Activated CD4-positive, alpha-beta T cell treated with anti-CD3 and anti-CD28 coated beads, Interleukin-2, Interleukin-4, amounts not matched to agents 100 ng/mL and 50 ng/mL, durations not matched to agents 16 hours and 8 hours (primary cell): ENCODE measurements at regions not wholly inside any gene's neighbourhood (a gene's known extent, or its start where the extent isn't known, plus 50 kb on each side); places are given as distances from the start of the nearest gene placed in this dataset.

Experiments used
- DNase-seq: peaks from one replicate; pipeline ENCODE4 v3.0.0-alpha.2; 2020; ENCODE audit warnings: low spot score

DNA sequence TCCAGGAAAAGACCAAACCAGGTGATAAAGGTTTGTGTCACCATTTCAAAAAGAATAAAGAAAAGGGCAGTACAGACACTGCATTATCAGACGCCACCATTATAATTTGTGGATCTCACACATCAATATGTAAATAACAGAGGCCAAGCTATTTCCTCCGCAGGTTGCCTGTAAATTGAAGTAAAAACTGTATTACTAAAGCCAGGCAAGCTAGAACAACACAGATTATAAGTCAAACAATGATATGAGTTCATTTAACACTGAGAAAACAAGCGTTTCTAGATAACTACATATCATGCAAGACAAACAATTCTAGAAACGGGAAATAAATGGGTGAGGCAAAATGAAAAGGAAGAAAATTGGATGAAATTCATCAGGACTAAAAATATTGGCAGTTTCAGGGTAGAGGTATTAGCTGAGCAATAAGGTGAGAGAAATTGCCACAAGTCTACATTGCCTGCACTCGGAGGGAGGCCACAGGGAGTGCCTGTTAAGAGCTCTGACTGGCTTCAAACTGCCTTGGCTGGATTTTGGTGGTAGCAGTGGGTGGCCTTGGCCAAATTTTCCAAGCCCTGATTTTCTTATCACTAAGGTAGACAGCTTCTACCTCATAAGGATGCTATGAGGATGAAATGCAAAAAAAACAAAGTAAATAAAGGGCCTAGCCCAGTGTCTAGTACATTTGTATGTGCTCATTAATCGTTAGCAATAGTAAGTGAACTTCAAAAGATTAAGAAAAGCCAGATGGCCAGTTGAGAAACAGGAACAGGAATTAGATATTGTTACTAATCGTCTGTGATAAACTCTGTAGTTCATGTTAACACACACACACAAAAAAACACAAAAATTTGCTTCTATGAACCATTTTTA is 240.0 kb upstream of the NFE2L3 start:
- DNase-seq = no peak

DNA sequence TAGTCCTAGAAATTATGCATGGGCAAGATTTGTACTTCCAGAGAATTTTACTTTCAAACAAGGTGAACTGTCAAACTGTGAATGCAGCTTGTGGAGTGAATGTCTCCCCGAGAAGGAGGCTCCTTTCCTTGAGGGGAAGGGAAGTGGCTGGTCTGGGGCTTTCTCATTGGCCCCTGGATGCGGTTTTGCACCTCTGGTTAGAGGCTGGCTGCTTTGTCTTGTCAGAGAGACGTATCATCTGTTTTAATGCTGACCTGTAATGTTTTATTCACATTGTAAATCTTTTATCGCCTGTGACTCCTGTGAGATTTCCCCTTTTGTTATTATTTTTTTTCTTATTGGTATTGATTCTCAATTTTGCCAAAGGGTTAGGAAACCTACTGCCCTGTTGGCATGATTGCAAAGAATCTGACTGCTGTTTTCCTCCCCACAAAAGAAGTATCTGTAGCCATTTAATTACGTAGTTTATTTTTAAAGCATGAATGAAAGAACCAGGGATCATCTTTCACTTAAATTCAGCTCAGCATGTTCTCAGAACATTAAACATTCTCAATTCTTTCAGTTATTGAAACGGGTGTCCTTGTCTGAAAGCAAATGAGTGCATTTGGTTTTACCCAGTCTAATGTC is 238.3 kb upstream of the NFE2L3 start:
- no peak for DNase-seq

- no peak for DNase-seq
Observed at GRCh38 chr7:25918731-25919130, 233.3 kb upstream of the NFE2L3 start.

GRCh38 chr7:25922296-25922695 is 229.7 kb upstream of the NFE2L3 start:
- no peak for DNase-seq

DNA sequence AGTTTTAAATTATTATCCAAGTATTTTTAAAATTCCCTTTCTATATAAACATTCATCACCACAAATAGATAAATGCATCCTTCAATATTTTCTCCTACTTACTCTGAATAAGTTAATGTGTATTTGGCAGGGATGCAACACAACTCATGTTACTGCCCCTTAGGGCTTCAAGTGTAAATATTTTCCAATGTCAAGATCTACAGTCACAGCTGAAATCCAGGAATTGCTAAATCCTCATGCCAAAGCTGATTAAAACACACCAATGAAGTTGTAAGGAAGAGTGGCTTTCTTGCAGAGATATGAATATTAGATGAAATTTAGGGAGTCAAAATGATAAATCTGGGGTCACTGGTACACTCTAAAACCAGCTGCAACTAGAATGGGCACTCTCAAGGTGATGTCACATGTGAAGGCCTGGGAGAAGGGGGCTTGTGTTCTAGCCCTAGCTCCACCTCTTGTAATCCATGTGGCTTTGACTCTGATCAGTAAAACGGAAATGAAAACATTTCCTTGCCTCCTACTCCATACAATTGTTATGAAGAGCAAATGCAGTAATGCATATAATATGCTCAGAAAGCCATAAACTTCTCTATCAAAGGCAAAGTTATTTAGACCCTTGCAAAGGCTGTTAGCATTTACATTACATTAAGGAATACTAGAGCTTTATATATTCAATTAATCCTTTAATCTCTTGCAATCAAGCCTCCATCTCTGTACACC is 228.1 kb upstream of the NFE2L3 start:
- no peak for DNase-seq

- DNase-seq = no peak
Observed at GRCh38 chr7:25926009-25926408, 226.0 kb upstream of the NFE2L3 start.

DNA sequence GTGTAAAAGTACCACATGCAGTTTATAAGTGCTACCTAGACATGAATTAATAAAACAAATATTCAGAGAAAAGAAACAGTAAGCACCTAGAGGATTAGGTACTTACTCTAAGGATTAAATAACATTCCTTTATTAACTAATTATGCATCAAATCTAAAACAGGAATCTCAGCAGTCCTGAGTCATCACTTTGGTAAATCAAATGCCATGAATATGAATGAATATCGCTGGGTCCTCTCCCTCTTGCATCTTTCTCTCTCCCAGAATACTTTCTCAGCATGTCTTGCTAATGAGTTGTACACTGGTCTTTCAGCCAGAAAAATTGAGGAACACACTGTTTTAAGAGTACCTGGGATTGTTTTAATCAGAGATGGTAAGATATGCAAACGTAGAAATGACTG is 225.5 kb upstream of the NFE2L3 start:
- no peak for DNase-seq

DNA sequence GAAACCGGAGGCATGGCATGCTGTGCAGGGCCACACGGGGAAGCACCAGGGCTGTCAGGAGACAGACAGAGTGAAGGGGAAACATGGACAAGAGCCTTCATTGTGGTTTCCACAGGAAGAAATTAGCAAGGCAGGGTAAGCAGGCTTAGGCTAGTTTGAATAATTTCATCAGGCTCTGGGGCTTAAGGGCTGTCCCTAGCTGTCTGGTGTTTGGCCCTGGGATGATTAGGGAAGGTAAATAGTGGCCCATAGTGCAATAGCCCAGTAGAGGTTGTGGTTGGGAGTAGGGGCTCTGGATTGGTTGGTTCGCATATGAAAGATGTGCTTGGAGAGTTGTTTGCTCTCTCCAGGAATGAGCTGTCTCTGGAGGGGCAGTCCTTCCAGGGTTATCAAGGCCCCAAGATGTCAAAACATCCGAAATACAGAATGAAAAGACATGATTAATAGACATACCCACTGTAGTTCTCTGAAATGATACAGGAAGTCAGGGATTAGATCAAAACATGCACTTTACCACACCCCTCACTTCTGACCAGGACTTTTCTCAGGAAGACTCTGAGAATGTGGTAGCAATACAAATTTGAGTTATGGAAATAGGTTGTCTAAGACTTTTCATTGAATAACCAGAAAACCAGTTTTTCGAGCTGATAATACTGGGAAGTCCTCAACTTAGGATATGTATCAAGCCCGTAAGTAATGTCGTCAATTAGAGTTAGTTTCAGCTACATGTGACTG is 224.9 kb upstream of the NFE2L3 start:
- DNase-seq = no peak

DNA sequence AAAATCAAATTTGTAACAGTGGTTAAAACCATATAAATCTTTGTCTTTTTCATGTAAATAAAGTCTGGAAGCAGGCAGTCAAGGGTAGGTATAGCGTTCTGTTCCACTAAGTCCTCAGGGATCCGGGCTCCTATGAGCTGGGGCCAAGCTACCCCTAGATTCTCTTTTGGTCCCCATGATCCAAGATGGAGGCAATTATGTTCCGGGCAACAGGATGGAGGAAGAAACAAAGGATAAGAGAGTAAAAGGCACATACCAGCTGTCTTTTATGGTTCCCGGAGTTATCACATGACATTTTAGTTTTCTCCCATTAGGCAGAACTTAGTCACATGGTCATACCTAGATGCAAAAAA is 224.4 kb upstream of the NFE2L3 start:
- DNase-seq = no peak

DNA sequence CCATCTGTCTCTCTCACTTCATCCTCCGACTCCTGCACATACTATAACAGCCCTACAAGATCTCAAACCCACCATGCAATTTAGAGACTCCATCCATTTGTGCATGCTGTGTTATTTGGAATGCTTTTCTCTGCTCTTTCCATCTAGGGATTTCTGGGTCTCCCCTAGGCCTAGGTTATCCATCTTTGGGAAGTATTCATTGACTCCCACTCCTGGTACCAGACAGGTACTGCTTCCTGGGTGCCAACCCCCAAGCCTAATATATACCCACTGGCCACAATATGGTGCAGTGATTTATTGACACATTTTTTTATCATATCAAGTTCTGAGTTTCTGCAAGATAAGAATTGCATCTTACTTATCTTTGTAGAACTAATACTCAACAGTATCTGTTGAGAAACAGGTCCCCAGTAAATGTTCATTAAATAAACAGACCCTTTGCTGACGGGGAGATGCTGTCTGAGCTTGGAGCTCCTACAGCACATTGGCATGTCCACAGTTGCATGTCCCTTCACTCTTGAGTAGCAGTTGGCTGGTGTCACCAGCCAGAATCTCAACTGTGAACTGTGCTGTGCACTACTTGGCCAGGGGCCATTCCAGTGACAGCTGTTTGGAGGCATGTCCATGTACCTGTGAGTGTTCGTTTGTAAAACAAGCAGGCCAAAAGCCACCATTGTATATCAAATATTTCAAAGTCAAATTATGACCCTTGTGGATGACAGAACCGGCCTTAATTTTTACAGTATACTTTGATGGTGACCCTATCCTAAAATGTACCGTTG is 223.3 kb upstream of the NFE2L3 start:
- DNase-seq = no peak

DNA sequence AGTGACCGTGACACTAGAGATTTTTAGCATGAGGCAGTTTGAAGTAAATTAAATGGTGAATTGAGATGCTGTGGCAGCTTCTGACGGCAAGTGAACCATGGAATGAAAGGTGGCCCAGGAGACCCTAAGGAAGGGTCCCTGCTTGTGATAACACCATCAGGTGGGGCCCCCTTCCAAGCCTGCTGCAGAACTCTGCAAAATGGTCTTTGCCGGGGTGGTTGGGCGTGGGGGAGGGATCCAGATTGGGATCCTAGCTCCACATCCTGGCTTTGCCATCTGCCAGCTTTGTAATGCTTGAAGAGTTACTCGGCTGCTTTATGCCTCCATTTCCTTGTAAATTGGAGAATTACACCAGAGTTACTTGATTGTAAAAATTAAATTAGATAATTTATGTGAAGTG is 222.6 kb upstream of the NFE2L3 start:
- DNase-seq = no peak

DNA sequence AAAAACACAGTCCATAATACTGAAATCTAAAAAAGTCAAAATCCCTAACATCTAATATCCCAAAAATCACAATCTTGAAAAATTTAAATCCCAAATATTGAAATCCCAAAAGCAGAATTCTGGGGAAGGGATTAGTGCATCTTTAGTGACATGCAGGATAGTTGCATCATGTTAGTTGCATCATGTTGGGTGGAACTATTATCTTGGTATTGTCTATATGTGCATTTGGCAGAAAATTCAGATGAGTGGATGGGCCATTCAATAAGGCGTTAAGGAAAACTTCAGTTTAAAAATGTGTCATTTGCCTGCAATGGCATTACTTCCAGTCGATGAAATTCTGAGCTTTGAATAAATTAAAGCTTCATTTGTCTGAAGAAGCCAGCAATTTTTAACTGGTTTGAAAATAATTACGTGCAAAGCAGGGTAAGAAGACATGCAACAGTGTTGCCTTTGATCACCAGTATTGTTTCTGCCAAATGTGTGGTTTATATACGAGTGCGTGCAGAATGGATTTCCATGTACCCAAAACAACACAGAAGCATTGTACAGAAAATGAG is 221.4 kb upstream of the NFE2L3 start:
- no peak for DNase-seq

DNA sequence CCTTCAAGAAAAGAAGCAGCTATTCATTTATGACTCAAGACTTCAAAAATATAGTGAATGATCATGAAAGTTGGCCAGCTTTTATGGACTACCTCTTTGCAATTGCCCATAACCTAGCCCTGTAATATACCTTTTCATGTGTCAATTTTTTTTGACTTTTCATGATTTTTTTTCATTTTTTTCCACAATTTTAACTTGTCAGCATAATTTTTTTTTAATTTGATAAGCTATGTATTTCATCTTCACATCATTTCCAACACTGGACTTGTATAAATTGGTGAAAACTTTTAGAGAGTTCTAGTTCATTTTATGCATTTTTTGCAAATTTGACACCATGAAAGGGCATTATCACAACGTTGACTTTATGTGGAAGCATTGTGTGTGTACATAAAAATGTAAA is 220.8 kb upstream of the NFE2L3 start:
- DNase-seq = no peak

- DNase-seq = no peak
Observed at GRCh38 chr7:25933921-25934320, 218.1 kb upstream of the NFE2L3 start.

DNA sequence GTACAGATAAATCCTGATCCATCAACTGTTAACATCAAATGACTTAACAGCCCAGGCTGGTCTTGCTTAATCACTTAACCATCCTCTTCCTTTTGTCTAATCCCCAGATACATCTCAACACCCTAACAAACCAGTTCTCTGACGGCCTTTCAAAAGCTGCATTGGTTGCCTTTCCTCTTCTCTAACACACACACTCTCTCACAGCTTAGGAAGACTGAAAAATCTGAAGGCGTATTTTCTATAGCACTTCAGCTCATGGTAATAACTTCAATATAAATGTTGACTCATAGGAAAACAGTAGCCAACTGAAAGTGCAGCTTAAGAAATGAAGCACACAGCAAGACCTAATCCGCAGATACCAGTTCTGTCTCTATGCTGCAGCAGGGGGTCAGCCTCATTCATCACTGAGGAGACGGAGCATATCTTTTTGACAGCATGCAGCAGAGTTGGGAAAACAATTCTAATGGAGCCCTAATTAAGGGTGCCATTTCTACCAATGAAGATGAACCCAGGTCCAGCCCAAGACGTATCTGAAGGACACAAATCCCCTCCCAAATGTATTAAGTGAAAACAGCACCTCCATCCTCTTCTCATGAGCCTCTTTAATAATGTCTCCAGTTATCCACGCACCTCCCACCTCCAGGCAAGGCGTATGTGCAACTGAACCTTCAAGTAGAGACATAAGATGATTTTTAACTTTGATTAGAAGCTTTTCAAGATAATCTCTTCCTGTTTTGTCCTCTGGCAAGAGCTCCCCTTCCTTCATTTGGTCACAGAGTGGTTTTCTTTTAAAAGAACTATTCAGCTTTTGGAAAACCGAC is 211.7 kb upstream of the NFE2L3 start:
- DNase-seq = peak; percentile 13

GRCh38 chr7:25944777-25945515 is 207.1 kb upstream of the NFE2L3 start:
- DNase-seq = no peak

DNA sequence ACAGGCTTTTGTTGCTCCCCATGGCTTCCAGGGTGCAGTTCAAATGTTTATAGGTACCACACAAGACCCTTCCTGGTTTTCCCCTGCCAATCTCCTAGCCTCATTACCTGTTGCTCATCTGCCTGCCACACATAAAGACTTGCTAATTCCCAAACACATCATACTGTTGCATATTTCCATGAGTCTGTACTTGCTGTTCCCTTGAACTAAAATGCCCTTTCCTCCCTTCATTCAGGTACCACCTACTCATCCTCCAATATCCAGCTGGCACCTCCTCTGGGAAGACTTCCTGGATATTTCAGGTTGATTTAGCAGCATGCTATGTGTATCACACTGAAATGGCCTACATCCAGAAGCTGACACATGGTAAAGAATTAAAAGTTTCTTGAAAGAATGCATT is 206.4 kb upstream of the NFE2L3 start:
- no peak for DNase-seq

- no peak for DNase-seq
Observed at GRCh38 chr7:25946181-25946580, 205.8 kb upstream of the NFE2L3 start.

- DNase-seq = no peak
Observed at GRCh38 chr7:25947669-25948516, 204.1 kb upstream of the NFE2L3 start.
